H1 (cell line): ENCODE measurements at regions not wholly inside any gene's neighbourhood (a gene's known extent, or its start where the extent isn't known, plus 50 kb on each side); places are given as distances from the start of the nearest gene placed in this dataset.

ENCODE experiments used
- ASH2L ChIP-seq: fragments of 200-600, 300-600 bp; sonication (generic); IDR thresholded peaks from one replicate; pipeline ENCODE4 v1.7.1; 2017; ENCODE audit warnings: low read length
- CHD2 ChIP-seq: IDR thresholded peaks from 2 replicates; pipeline ENCODE4 v1.6.1; 2012; ENCODE audit warnings: low read length, improper control_type of control experiment
- CHD7 ChIP-seq: fragments of 300-600 bp; sonication (generic); IDR thresholded peaks from 2 replicates; pipeline ENCODE4 v1.7.1; 2012; ENCODE audit warnings: low read length, moderate library complexity, mild to moderate bottlenecking, inconsistent platforms; ENCODE audit not compliant: insufficient replicate concordance
- CTCF ChIP-seq, 3 experiments: IDR thresholded peaks; 1 replicate in 2 of 3; 2 replicates in 1 of 3; pipeline versions ENCODE4 v1.5.1 to v1.6.1; 2011; ENCODE audit warnings: low read length in 3 of 3, mild to moderate bottlenecking in 3 of 3, inconsistent platforms in 2 of 3, low read depth in 1 of 3, moderate library complexity in 1 of 3; ENCODE audit not compliant: insufficient read depth in 1 of 3; ENCODE audit errors: control extremely low read depth in 1 of 3
- PHF8 ChIP-seq: fragments of 200-600 bp; sonication (generic); conservative IDR thresholded peaks from 2 replicates; pipeline ENCODE4 v1.7.1; 2012; ENCODE audit warnings: low read depth, mild to moderate bottlenecking, inconsistent platforms, low read length, moderate library complexity
- POLR2AphosphoS5 ChIP-seq: IDR thresholded peaks from 2 replicates; pipeline ENCODE4 v1.6.1; 2011; ENCODE audit warnings: low read depth, low read length
- TF ChIP-seq, protein P1 (sequence below): IDR thresholded peaks from 2 replicates; pipeline ENCODE4 v1.6.1; 2012; ENCODE audit warnings: low read length, inconsistent platforms

GRCh38 chr3:152555666-152556291 is 279.2 kb upstream of the P2RY1 start (continued):
- no peak for TF ChIP-seq CHD7
- no peak for TF ChIP-seq CTCF (IDR thresholded peaks at IDR 0.05; ENCODE audit: control extremely low read depth in 1 of 3, insufficient read depth in 1 of 3, low read depth in 1 of 3, low read length in 3 of 3)
- no peak for TF ChIP-seq ASH2L
- TF ChIP-seq, protein P1, sequence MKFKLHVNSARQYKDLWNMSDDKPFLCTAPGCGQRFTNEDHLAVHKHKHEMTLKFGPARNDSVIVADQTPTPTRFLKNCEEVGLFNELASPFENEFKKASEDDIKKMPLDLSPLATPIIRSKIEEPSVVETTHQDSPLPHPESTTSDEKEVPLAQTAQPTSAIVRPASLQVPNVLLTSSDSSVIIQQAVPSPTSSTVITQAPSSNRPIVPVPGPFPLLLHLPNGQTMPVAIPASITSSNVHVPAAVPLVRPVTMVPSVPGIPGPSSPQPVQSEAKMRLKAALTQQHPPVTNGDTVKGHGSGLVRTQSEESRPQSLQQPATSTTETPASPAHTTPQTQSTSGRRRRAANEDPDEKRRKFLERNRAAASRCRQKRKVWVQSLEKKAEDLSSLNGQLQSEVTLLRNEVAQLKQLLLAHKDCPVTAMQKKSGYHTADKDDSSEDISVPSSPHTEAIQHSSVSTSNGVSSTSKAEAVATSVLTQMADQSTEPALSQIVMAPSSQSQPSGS: no peak
- no peak for TF ChIP-seq CHD2
- no peak for TF ChIP-seq PHF8
- TF ChIP-seq POLR2AphosphoS5: no peak
